OCI-LY7 (cell line): ENCODE measurements at regions not wholly inside any gene's neighbourhood (a gene's known extent, or its start where the extent isn't known, plus 50 kb on each side); places are given as distances from the start of the nearest gene placed in this dataset.

Source experiments
- BruUV-seq: library from RNA; stranded (reverse); fragments of 400-500 nt; replicated peaks from 2 replicates; lab custom pipeline; 2021; lab: Mats Ljungman, UMichigan
- CTCF ChIA-PET: fragments of 300-600 bp; sonication (Branson Sonifier 250); formaldehyde crosslinking; loops from one replicate; lab custom pipeline; 2022; ENCODE audit warnings: antibody characterized with exemption; ENCODE audit not compliant: unreplicated experiment; lab: Charles Lee
- POLR2A ChIA-PET: fragments of 300-600 bp; sonication (Branson Sonifier 250); formaldehyde crosslinking; loops from one replicate; lab custom pipeline; 2022; ENCODE audit warnings: antibody characterized with exemption; lab: Charles Lee
- DNase-seq: peaks from one replicate; pipeline ENCODE4 v3.0.0-alpha.2; 2015; ENCODE audit warnings: low spot score
- H2AFZ ChIP-seq: fragments of 200-600 bp; sonication (generic), shearing (Covaris generic); 2 replicates; pipeline ENCODE4 v1.6.1; 2014; ENCODE audit warnings: mild to moderate bottlenecking, antibody characterized with exemption, low read length, moderate library complexity
- H3K27ac ChIP-seq: fragments of 200-600 bp; sonication (generic); 2 replicates; pipeline ENCODE4 v1.5.1; 2014; ENCODE audit warnings: mixed run types, low read depth, mild to moderate bottlenecking, moderate library complexity, low read length, inconsistent platforms; ENCODE audit not compliant: poor library complexity, severe bottlenecking
- H3K36me3 ChIP-seq: fragments of 200-600 bp; sonication (generic); 2 replicates; pipeline ENCODE4 v1.6.1; 2014; ENCODE audit warnings: mild to moderate bottlenecking, antibody characterized with exemption, low read length, moderate library complexity, mixed read lengths; ENCODE audit not compliant: insufficient read depth
- H3K4me1 ChIP-seq: fragments of 200-600 bp; sonication (generic); 2 replicates; pipeline ENCODE4 v1.5.1; 2014; ENCODE audit warnings: mild to moderate bottlenecking, low read length; ENCODE audit not compliant: insufficient read depth, poor library complexity, severe bottlenecking
- H3K4me2 ChIP-seq: fragments of 200-600 bp; sonication (generic); 2 replicates; pipeline ENCODE4 v1.6.1; 2014; ENCODE audit warnings: mild to moderate bottlenecking, low read length
- H3K4me3 ChIP-seq: fragments of 200-600 bp; sonication (generic); 2 replicates; pipeline ENCODE4 v1.5.1; 2014; ENCODE audit warnings: mild to moderate bottlenecking, low read depth, low read length; ENCODE audit not compliant: poor library complexity, severe bottlenecking
- H3K79me2 ChIP-seq: fragments of 200-600 bp; sonication (generic); 2 replicates; pipeline ENCODE4 v1.6.1; 2016; ENCODE audit warnings: low read depth, mild to moderate bottlenecking, low read length, moderate library complexity, mixed read lengths; ENCODE audit not compliant: insufficient read depth
- H3K9me2 ChIP-seq: fragments of 200-600 bp; sonication (generic); 2 replicates; pipeline ENCODE4 v1.6.1; 2016; ENCODE audit warnings: mild to moderate bottlenecking, low read length, mixed read lengths; ENCODE audit not compliant: insufficient read depth
- H3K9me3 ChIP-seq: fragments of 200-600 bp; sonication (generic); 2 replicates; pipeline ENCODE4 v1.6.1; 2014; ENCODE audit warnings: mild to moderate bottlenecking, mixed run types, low read length, mixed read lengths
- H4K20me1 ChIP-seq: fragments of 200-600 bp; sonication (generic); 2 replicates; pipeline ENCODE4 v1.6.1; 2014; ENCODE audit warnings: mild to moderate bottlenecking, antibody characterized with exemption, low read length, moderate library complexity, mixed read lengths; ENCODE audit not compliant: insufficient read depth
- EZH2phosphoT487 ChIP-seq: fragments of 200-600 bp; sonication (generic); IDR thresholded peaks from 2 replicates; pipeline ENCODE4 v1.6.1; 2018; ENCODE audit warnings: low read depth, borderline replicate concordance, mild to moderate bottlenecking, mixed run types, antibody characterized with exemption, low read length, moderate library complexity, mixed read lengths
- intact Hi-C: fragments of 100-400 bp; cut with micrococcal nuclease; formaldehyde crosslinking; loops from one replicate; pipeline ENCODE4 v1.10.0; 2022; ENCODE audit not compliant: unreplicated experiment
- TF ChIP-seq, protein P1 (sequence below): fragments of 200-600 bp; sonication (generic); conservative IDR thresholded peaks from 2 replicates; pipeline ENCODE4 v1.5.1; 2014; ENCODE audit warnings: mild to moderate bottlenecking, antibody characterized with exemption, low read length, moderate library complexity, mixed read lengths

DNA sequence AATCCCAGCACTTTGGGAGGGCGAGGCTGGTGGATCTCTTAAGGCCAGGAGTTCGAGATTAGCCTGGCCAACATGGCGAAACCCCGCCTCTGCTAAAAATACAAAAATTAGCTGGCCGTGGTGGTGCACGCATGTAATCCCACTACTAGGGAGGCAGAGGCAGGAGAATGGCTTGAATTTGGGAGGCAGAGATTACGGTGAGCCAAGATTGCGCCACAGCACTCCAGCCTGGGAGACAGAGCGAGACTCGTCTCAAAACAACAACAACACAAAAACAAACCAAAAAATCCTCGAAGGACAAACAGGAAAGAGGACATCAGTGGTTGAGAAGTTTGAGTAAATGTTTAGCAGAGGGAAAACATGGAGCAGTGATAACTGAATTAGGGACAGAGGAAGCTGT, 52.3 kb upstream of the FAM3C start:
- Histone ChIP-seq H3K79me2 (no peaks in the 10 kb centered on the region), H4K20me1 (no peaks in the 10 kb centered on the region), H3K4me2 (no peak overlapping the region), H3K9me3 (no peaks in the 10 kb centered on the region), H3K27ac (no peak overlapping the region), H2AFZ (no peak overlapping the region), H3K9me2 (no peaks in the 10 kb centered on the region), H3K4me1 (no peaks in the 10 kb centered on the region), H3K36me3 (no peaks in the 10 kb centered on the region), H3K4me3 (no peak overlapping the region)
- DNase-seq, result no peak
- ChIA-PET POLR2A (interaction anchor here (0.7 kb wide), 1 partner anchor 52 kb away, joined by 3 read pairs; no protein-coding TSS in a partner anchor), CTCF (no interaction called here)
- no peak for TF ChIP-seq EZH2phosphoT487
- TF ChIP-seq, protein P1, sequence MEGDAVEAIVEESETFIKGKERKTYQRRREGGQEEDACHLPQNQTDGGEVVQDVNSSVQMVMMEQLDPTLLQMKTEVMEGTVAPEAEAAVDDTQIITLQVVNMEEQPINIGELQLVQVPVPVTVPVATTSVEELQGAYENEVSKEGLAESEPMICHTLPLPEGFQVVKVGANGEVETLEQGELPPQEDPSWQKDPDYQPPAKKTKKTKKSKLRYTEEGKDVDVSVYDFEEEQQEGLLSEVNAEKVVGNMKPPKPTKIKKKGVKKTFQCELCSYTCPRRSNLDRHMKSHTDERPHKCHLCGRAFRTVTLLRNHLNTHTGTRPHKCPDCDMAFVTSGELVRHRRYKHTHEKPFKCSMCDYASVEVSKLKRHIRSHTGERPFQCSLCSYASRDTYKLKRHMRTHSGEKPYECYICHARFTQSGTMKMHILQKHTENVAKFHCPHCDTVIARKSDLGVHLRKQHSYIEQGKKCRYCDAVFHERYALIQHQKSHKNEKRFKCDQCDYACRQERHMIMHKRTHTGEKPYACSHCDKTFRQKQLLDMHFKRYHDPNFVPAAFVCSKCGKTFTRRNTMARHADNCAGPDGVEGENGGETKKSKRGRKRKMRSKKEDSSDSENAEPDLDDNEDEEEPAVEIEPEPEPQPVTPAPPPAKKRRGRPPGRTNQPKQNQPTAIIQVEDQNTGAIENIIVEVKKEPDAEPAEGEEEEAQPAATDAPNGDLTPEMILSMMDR, result no peak
- no TSS peak for BruUV-seq
- intact Hi-C loops, result no loop called here

DNA sequence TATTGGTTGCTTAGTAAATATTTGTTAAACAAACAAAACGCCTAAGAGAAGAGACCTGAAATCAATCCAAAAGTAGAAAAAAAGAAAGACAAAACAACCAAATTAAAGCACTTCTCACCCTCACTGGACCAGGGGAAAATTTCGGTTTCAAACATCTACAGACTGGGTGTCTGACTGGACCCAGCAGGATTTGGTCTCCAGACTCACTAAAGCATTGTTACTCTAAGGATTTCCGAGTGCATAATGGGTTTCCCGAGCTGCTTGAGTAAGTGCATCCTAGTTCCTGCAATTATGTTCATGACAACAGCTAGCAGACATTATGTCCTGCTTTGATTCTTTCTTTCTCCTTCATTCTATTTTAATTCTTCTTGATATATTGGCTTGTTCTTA, 51.8 kb upstream of the FAM3C start:
- no TSS peak for BruUV-seq
- Histone ChIP-seq H3K4me3 (no peak overlapping the region), H2AFZ (no peak overlapping the region), H3K79me2 (no peaks in the 10 kb centered on the region), H3K27ac (no peak overlapping the region), H3K36me3 (no peaks in the 10 kb centered on the region), H3K4me1 (no peaks in the 10 kb centered on the region), H4K20me1 (no peaks in the 10 kb centered on the region), H3K9me3 (no peaks in the 10 kb centered on the region), H3K9me2 (no peaks in the 10 kb centered on the region), H3K4me2 (no peak overlapping the region)
- no peak for TF ChIP-seq EZH2phosphoT487
- TF ChIP-seq, protein P1, result no peak
- CTCF ChIA-PET, result no interaction called here
- intact Hi-C loops, result no loop called here
- POLR2A ChIA-PET, result interaction anchor here (1.1 kb wide), 1 partner anchor 83 kb away, joined by 3 read pairs; no protein-coding TSS in a partner anchor
- no peak for DNase-seq

DNA sequence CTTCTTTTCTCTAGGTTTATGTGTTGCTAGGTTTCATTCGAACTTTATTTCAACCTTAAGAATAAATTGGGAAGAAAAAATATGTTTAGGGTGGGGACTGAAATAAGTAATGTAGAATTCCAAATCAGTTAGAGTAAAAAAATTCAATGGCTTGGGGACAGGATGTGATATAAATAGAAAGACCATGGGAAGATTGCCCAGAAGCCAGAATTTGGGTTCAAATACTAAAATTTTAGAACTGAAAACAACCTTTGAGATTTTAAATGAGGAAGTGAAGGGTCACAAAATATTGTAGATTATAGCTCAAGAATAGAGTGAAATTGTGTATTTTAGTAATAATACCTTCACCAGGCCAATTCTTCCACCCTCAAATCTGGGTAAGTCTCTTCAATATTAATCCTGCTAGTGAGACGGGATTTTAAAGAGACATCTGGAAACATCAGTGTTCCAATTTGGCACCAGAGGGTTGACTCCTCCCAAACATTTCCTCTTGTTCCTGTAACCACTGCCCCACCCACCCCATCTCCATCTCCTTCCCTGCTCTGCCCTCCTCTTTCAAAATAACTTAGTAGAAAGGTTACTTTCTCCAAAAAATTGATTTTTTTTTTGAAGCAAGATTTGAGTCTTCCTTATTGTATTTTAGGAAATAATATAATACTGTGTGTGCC, 51.3 kb upstream of the FAM3C start:
- Histone ChIP-seq H2AFZ (no peak overlapping the region), H3K79me2 (no peaks in the 10 kb centered on the region), H3K4me1 (no peaks in the 10 kb centered on the region), H4K20me1 (no peaks in the 10 kb centered on the region), H3K9me3 (no peaks in the 10 kb centered on the region), H3K27ac (no peak overlapping the region), H3K9me2 (no peaks in the 10 kb centered on the region), H3K36me3 (no peaks in the 10 kb centered on the region), H3K4me3 (no peak overlapping the region), H3K4me2 (no peak overlapping the region)
- POLR2A ChIA-PET, result interaction anchor here (1.1 kb wide), 1 partner anchor 82 kb away, joined by 3 read pairs; no protein-coding TSS in a partner anchor
- DNase-seq, result no peak
- CTCF ChIA-PET, result no interaction called here
- no peak for TF ChIP-seq EZH2phosphoT487
- TF ChIP-seq, protein P1, result no peak
- BruUV-seq, result no TSS peak
- intact Hi-C loops, result no loop called here
